ENCODE measurements at regions not wholly inside any gene's neighbourhood (a gene's known extent, or its start where the extent isn't known, plus 50 kb on each side); places are given as distances from the start of the nearest gene placed in this dataset.

DNA sequence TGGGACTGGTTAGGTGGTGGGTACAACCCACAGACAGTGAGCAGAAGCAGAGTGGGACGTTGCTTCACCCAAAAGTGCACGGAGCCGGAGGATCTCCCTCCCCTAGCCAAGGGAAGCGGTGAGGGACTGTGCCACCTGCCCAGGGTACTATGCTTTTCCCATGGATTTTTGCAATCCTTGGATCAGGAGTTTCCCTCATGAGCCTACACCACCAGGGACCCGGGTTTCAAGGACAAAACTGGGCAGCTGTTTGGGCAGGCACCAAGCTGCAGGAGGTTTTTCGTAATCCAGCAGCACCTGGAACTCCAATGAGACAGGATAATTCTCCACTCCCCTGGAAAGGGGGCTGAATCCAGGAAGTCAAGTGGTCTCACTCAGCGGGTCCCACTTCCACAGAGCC is 209.1 kb upstream of the CXCL12 start:
- no peak for TF ChIP-seq POLR2A (IDR thresholded peaks at IDR 0.05)
- TF ChIP-seq, protein P1, sequence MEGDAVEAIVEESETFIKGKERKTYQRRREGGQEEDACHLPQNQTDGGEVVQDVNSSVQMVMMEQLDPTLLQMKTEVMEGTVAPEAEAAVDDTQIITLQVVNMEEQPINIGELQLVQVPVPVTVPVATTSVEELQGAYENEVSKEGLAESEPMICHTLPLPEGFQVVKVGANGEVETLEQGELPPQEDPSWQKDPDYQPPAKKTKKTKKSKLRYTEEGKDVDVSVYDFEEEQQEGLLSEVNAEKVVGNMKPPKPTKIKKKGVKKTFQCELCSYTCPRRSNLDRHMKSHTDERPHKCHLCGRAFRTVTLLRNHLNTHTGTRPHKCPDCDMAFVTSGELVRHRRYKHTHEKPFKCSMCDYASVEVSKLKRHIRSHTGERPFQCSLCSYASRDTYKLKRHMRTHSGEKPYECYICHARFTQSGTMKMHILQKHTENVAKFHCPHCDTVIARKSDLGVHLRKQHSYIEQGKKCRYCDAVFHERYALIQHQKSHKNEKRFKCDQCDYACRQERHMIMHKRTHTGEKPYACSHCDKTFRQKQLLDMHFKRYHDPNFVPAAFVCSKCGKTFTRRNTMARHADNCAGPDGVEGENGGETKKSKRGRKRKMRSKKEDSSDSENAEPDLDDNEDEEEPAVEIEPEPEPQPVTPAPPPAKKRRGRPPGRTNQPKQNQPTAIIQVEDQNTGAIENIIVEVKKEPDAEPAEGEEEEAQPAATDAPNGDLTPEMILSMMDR (IDR thresholded peaks at IDR 0.05): no peak

All from thyroid gland (tissue), 4 donors.